DMS153 (cell line): ENCODE measurements at regions not wholly inside any gene's neighbourhood (a gene's known extent, or its start where the extent isn't known, plus 50 kb on each side); places are given as distances from the start of the nearest gene placed in this dataset.

Source experiments
- DNase-seq: peaks from one replicate; lab custom pipeline; 2025; lab: John Stamatoyannopoulos, UW

- DNase-seq, result no peak
These were observed 133.1 kb upstream of the CST7 start for GRCh38 chr20:24815931-24816330.

GRCh38 chr20:24816431-24816830 lies 132.6 kb upstream of the CST7 start:
- DNase-seq, result no peak

- DNase-seq, result no peak
These were observed 132.2 kb upstream of the CST7 start for GRCh38 chr20:24816907-24817306.

- DNase-seq, result no peak
These were observed 131.7 kb upstream of the CST7 start for GRCh38 chr20:24817351-24817750.

GRCh38 chr20:24818056-24818455 lies 131.0 kb upstream of the CST7 start:
- no peak for DNase-seq

- DNase-seq, result no peak
These were observed 129.6 kb upstream of the CST7 start for GRCh38 chr20:24819331-24819965.

- no peak for DNase-seq
These were observed 128.7 kb upstream of the CST7 start for GRCh38 chr20:24820345-24820744.

- no peak for DNase-seq
These were observed 127.7 kb upstream of the CST7 start for GRCh38 chr20:24821391-24821790.

- no peak for DNase-seq
These were observed 125.8 kb upstream of the CST7 start for GRCh38 chr20:24823176-24823784.

GRCh38 chr20:24823989-24824693 lies 124.9 kb upstream of the CST7 start:
- DNase-seq, result no peak

- DNase-seq, result no peak
These were observed 123.5 kb upstream of the CST7 start for GRCh38 chr20:24825591-24825990.

GRCh38 chr20:24827603-24828295 lies 121.3 kb upstream of the CST7 start:
- no peak for DNase-seq

- no peak for DNase-seq
These were observed 119.9 kb upstream of the CST7 start for GRCh38 chr20:24828992-24829648.

GRCh38 chr20:24829649-24830370 lies 119.3 kb upstream of the CST7 start:
- DNase-seq, result no peak

- DNase-seq, result no peak
These were observed 118.4 kb upstream of the CST7 start for GRCh38 chr20:24830649-24831048.

- DNase-seq, result no peak
These were observed 117.8 kb upstream of the CST7 start for GRCh38 chr20:24831232-24831631.

GRCh38 chr20:24832518-24832917 lies 116.6 kb upstream of the CST7 start:
- no peak for DNase-seq

- DNase-seq, result no peak
These were observed 115.5 kb upstream of the CST7 start for GRCh38 chr20:24833592-24833991.

GRCh38 chr20:24834310-24834709 lies 114.8 kb upstream of the CST7 start:
- DNase-seq, result no peak

GRCh38 chr20:24835195-24835594 lies 113.9 kb upstream of the CST7 start:
- no peak for DNase-seq

GRCh38 chr20:24836041-24836533 lies 113.0 kb upstream of the CST7 start:
- DNase-seq, result no peak
